DND-41 (cell line): ENCODE measurements at regions not wholly inside any gene's neighbourhood (a gene's known extent, or its start where the extent isn't known, plus 50 kb on each side); places are given as distances from the start of the nearest gene placed in this dataset.

Source experiments
- ATAC-seq: fragments of 200-7000 bp; cut with Tn5 transposase; 3 replicates; pipeline ENCODE4 v1.9.1; 2021; ENCODE audit warnings: low read depth; ENCODE audit not compliant: insufficient read depth
- DNase-seq: peaks from one replicate; pipeline ENCODE4 v3.0.0-alpha.2; 2020
- H2AFZ ChIP-seq: 2 replicates; pipeline ENCODE4 v1.6.0; 2012; ENCODE audit warnings: low read depth, low read length
- H3K27ac ChIP-seq: 2 replicates; pipeline ENCODE4 v1.5.1; 2012; ENCODE audit warnings: low read length, inconsistent platforms
- H3K27me3 ChIP-seq: fragments of 200-600 bp; sonication (generic); 2 replicates; pipeline ENCODE4 v1.6.0; 2012; ENCODE audit warnings: low read length, mild to moderate bottlenecking, inconsistent platforms; ENCODE audit not compliant: insufficient read depth, poor library complexity
- H3K36me3 ChIP-seq: 2 replicates; pipeline ENCODE4 v1.5.1; 2012; ENCODE audit warnings: low read length, inconsistent platforms; ENCODE audit not compliant: insufficient read depth
- H3K4me1 ChIP-seq: 2 replicates; pipeline ENCODE4 v1.5.1; 2012; ENCODE audit warnings: mild to moderate bottlenecking, low read length; ENCODE audit not compliant: insufficient read depth
- H3K4me2 ChIP-seq: 2 replicates; pipeline ENCODE4 v1.6.0; 2012; ENCODE audit warnings: mild to moderate bottlenecking, moderate library complexity, low read length, inconsistent platforms; ENCODE audit not compliant: insufficient read depth
- H3K4me3 ChIP-seq, 2 experiments: fragments of 200-600 bp in 1 of 2; shearing (Covaris generic) in 1 of 2; 2 replicates each; pipeline ENCODE4 v1.5.1; 2012 to 2016; ENCODE audit warnings: inconsistent platforms in 2 of 2, low read length in 2 of 2, mild to moderate bottlenecking in 2 of 2, low read depth in 1 of 2, moderate library complexity in 1 of 2
- H3K79me2 ChIP-seq: 2 replicates; pipeline ENCODE4 v1.6.0; 2012; ENCODE audit warnings: low read length, inconsistent platforms; ENCODE audit not compliant: insufficient read depth
- H3K9ac ChIP-seq: 2 replicates; pipeline ENCODE4 v1.6.0; 2012; ENCODE audit warnings: low read depth, mild to moderate bottlenecking, inconsistent platforms, low read length, moderate library complexity
- H3K9me3 ChIP-seq: 2 replicates; pipeline ENCODE4 v1.5.1; 2012; ENCODE audit warnings: low read length, moderate library complexity, mild to moderate bottlenecking, inconsistent platforms; ENCODE audit not compliant: insufficient read depth, severe bottlenecking
- H4K20me1 ChIP-seq: 2 replicates; pipeline ENCODE4 v1.6.0; 2012; ENCODE audit warnings: low read length; ENCODE audit not compliant: insufficient read depth
- EZH2 ChIP-seq: IDR thresholded peaks from 3 replicates; pipeline ENCODE4 v1.6.1; 2012; ENCODE audit warnings: borderline replicate concordance, low read depth, mild to moderate bottlenecking, moderate library complexity, low read length, inconsistent platforms; ENCODE audit not compliant: severe bottlenecking
- TF ChIP-seq, protein P1 (sequence below): IDR thresholded peaks from 2 replicates; pipeline ENCODE4 v1.5.1; 2012; ENCODE audit warnings: borderline replicate concordance, low read length, moderate library complexity, mild to moderate bottlenecking; ENCODE audit not compliant: poor library complexity, severe bottlenecking; ENCODE audit errors: extremely low read depth

DNA sequence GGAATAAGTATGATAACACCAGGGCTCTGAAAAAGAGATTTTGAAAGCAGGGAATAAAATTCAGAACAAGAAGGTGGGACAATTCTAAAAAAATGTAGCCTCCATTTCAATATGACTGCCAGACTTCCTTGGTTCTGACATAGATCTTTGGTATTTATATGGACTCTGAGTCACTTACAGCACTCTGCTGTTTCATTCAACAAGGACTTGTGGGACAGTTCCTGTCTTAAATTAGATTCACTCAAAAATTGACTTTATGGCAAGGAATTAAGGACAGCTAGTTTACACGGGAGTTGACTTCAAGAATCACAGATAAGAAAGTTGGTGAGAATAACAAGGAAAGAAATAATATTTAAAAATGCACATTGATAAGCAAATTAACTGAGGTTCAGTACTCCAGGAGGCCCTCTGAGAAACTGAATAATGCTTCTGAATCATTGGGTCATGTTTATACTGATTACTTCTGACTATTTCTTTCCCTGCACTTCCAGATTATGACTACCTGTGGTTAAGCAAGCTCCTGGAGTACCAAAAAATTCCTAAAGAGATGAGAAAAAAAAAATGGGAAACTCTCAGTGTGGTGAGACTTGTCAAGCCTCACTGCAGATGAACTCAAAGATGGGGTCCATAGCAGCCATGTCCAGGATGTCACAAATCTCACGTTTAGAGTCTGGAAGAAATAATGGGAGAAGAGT lies 828.3 kb upstream of the PIK3C3 start:
- H3K27ac ChIP-seq = no peak overlapping the region
- no peaks in the 10 kb centered on the region for H4K20me1 ChIP-seq
- H2AFZ ChIP-seq = no peak overlapping the region
- no peak overlapping the region for H3K9ac ChIP-seq
- no peaks in the 10 kb centered on the region for H3K27me3 ChIP-seq
- no peaks in the 10 kb centered on the region for H3K4me1 ChIP-seq
- ATAC-seq (no peak), DNase-seq (no peak)
- H3K36me3 ChIP-seq = no peaks in the 10 kb centered on the region
- no peak overlapping the region for H3K4me2 ChIP-seq
- H3K79me2 ChIP-seq = no peaks in the 10 kb centered on the region
- no peak for TF ChIP-seq EZH2
- TF ChIP-seq, protein P1, sequence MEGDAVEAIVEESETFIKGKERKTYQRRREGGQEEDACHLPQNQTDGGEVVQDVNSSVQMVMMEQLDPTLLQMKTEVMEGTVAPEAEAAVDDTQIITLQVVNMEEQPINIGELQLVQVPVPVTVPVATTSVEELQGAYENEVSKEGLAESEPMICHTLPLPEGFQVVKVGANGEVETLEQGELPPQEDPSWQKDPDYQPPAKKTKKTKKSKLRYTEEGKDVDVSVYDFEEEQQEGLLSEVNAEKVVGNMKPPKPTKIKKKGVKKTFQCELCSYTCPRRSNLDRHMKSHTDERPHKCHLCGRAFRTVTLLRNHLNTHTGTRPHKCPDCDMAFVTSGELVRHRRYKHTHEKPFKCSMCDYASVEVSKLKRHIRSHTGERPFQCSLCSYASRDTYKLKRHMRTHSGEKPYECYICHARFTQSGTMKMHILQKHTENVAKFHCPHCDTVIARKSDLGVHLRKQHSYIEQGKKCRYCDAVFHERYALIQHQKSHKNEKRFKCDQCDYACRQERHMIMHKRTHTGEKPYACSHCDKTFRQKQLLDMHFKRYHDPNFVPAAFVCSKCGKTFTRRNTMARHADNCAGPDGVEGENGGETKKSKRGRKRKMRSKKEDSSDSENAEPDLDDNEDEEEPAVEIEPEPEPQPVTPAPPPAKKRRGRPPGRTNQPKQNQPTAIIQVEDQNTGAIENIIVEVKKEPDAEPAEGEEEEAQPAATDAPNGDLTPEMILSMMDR = no peak
- no peak overlapping the region for H3K4me3 ChIP-seq
- no peaks in the 10 kb centered on the region for H3K9me3 ChIP-seq

DNA sequence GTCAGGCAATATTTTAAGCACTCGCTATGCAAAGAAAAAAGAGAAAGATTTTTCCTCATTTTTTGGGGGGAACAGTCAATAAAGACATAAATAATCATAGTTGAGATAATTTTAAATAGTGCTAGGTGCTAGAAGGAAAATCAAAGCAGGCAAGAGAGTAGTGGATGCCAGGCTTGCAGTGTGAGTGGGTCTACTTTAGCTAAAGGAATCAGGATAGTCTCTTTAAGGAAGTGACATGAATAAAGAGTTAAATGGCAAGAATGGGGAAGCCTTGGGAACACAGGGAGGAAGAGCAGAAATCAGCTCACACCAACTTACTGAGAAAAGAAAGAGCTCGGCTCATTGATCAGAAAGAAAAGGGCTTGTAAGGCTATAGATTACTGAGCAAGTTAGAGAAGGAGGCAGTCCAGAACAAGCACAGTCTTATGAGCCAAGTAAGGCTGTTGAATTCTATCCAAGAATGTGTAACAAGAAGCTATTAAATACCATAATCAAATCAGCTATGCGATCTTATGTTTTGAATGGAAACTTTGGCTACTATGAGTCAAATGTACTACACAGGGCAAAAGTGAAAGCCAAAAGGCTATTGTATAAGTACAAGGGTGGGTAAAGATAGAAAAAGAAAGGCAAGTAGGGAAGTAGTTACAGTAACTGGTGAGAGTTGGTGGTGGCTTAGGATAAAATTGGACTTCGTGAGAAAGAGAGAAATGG lies 833.8 kb upstream of the PIK3C3 start:
- no peaks in the 10 kb centered on the region for H3K4me1 ChIP-seq
- no peaks in the 10 kb centered on the region for H3K36me3 ChIP-seq
- no peaks in the 10 kb centered on the region for H3K79me2 ChIP-seq
- TF ChIP-seq, protein P1 = no peak
- no peak for TF ChIP-seq EZH2
- H3K27ac ChIP-seq = no peak overlapping the region
- no peaks in the 10 kb centered on the region for H3K27me3 ChIP-seq
- H3K4me3 ChIP-seq = no peak overlapping the region
- no peak overlapping the region for H3K4me2 ChIP-seq
- no peak overlapping the region for H3K9ac ChIP-seq
- DNase-seq (no peak), ATAC-seq (no peak)
- no peaks in the 10 kb centered on the region for H3K9me3 ChIP-seq
- H2AFZ ChIP-seq = no peak overlapping the region
- H4K20me1 ChIP-seq = no peaks in the 10 kb centered on the region

DNA sequence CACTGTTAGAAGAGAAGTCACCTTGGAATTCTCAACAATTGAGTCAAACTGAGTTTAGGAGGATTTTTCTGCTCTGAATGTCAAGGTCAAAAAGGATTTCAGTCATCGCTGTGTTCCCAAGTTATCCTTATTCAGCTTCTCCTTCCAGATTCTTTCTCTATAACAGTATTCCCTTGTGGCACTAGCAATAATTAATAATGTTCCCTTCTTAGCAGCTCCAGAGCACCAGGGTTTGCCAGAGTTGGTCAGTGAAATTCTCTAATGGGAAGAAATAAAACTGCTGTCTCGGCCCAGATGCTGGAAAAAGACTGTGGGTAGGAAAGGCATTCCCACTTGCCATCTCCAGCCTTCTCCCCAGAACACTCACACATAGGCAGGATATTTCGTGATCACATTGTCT lies 836.0 kb upstream of the PIK3C3 start:
- Histone ChIP-seq H2AFZ (no peak overlapping the region), H4K20me1 (no peaks in the 10 kb centered on the region), H3K4me3 (no peak overlapping the region), H3K9ac (no peak overlapping the region), H3K9me3 (no peaks in the 10 kb centered on the region), H3K36me3 (no peaks in the 10 kb centered on the region), H3K79me2 (no peaks in the 10 kb centered on the region), H3K27ac (no peak overlapping the region), H3K27me3 (no peaks in the 10 kb centered on the region), H3K4me1 (no peaks in the 10 kb centered on the region), H3K4me2 (no peak overlapping the region)
- TF ChIP-seq EZH2 = no peak
- TF ChIP-seq, protein P1 = no peak
- no peak for ATAC-seq
- DNase-seq = no peak
